Endothelial cell (in vitro differentiated cells): ENCODE measurements at regions not wholly inside any gene's neighbourhood (a gene's known extent, or its start where the extent isn't known, plus 50 kb on each side); places are given as distances from the start of the nearest gene placed in this dataset.

ENCODE experiments used
- DNase-seq: peaks from one replicate; pipeline ENCODE4 v3.0.0; 2021; ENCODE audit warnings: low spot score
- H3K27ac Mint-ChIP-seq: one replicate; pipeline ENCODE4 v1.8.0; 2021; ENCODE audit warnings: mixed read lengths, inconsistent platforms; ENCODE audit not compliant: unreplicated experiment
- H3K27me3 Mint-ChIP-seq: one replicate; pipeline ENCODE4 v1.8.0; 2021; ENCODE audit warnings: mild to moderate bottlenecking, moderate library complexity, mixed read lengths, inconsistent platforms; ENCODE audit not compliant: unreplicated experiment
- H3K36me3 Mint-ChIP-seq: one replicate; pipeline ENCODE4 v1.8.0; 2021; ENCODE audit warnings: mild to moderate bottlenecking, low read depth, mixed read lengths, inconsistent platforms; ENCODE audit not compliant: unreplicated experiment
- H3K4me1 Mint-ChIP-seq: one replicate; pipeline ENCODE4 v1.8.0; 2021; ENCODE audit warnings: mild to moderate bottlenecking, mixed read lengths, inconsistent platforms; ENCODE audit not compliant: unreplicated experiment
- H3K4me3 Mint-ChIP-seq: one replicate; pipeline ENCODE4 v1.8.0; 2021; ENCODE audit warnings: mild to moderate bottlenecking, mixed read lengths, inconsistent platforms; ENCODE audit not compliant: unreplicated experiment
- H3K9me3 Mint-ChIP-seq: one replicate; pipeline ENCODE4 v1.8.0; 2021; ENCODE audit warnings: mixed read lengths, inconsistent platforms; ENCODE audit not compliant: unreplicated experiment
- TF ChIP-seq, protein P1 (sequence below): fragments of 200-600 bp; sonication (generic); IDR thresholded peaks from one replicate; pipeline ENCODE4 v1.5.0; 2021; ENCODE audit warnings: antibody characterized with exemption; ENCODE audit not compliant: unreplicated experiment

GRCh38 chr2:186105016-186105724 is 366.6 kb downstream of the FSIP2 start:
- no peak for DNase-seq
- Mint-ChIP-seq H3K4me3 (no peak overlapping the region), H3K4me1 (peaks cover 10% of the 10 kb centered on the region), H3K27ac (no peak overlapping the region), H3K36me3 (no peaks in the 10 kb centered on the region), H3K9me3 (no peaks in the 10 kb centered on the region), H3K27me3 (no peaks in the 10 kb centered on the region)
- TF ChIP-seq, protein P1, sequence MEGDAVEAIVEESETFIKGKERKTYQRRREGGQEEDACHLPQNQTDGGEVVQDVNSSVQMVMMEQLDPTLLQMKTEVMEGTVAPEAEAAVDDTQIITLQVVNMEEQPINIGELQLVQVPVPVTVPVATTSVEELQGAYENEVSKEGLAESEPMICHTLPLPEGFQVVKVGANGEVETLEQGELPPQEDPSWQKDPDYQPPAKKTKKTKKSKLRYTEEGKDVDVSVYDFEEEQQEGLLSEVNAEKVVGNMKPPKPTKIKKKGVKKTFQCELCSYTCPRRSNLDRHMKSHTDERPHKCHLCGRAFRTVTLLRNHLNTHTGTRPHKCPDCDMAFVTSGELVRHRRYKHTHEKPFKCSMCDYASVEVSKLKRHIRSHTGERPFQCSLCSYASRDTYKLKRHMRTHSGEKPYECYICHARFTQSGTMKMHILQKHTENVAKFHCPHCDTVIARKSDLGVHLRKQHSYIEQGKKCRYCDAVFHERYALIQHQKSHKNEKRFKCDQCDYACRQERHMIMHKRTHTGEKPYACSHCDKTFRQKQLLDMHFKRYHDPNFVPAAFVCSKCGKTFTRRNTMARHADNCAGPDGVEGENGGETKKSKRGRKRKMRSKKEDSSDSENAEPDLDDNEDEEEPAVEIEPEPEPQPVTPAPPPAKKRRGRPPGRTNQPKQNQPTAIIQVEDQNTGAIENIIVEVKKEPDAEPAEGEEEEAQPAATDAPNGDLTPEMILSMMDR: no peak

- Mint-ChIP-seq H3K4me1 (peaks cover 6% of the 10 kb centered on the region), H3K27ac (no peak overlapping the region), H3K4me3 (no peak overlapping the region), H3K27me3 (peaks cover 2% of the 10 kb centered on the region), H3K9me3 (no peaks in the 10 kb centered on the region), H3K36me3 (no peaks in the 10 kb centered on the region)
- no peak for DNase-seq
- TF ChIP-seq, protein P1: no peak
Measured at GRCh38 chr2:186108470-186108869, 369.9 kb downstream of the FSIP2 start.

- no peak overlapping the region for H3K27ac Mint-ChIP-seq
- H3K9me3 Mint-ChIP-seq: no peaks in the 10 kb centered on the region
Measured at GRCh38 chr2:186113284-186113683, 372.8 kb upstream of the ZC3H15 start.

GRCh38 chr2:186125156-186125555 is 360.9 kb upstream of the ZC3H15 start:
- no peak for DNase-seq
- no peak overlapping the region for H3K4me3 Mint-ChIP-seq

More at GRCh38 chr2:186113284-186113683, 372.8 kb upstream of the ZC3H15 start:
- TF ChIP-seq, protein P1: no peak
- H3K36me3 Mint-ChIP-seq: no peaks in the 10 kb centered on the region
- DNase-seq: no peak
- H3K27me3 Mint-ChIP-seq: peaks cover 5% of the 10 kb centered on the region
- H3K4me3 Mint-ChIP-seq: no peak overlapping the region
- no peaks in the 10 kb centered on the region for H3K4me1 Mint-ChIP-seq

DNA sequence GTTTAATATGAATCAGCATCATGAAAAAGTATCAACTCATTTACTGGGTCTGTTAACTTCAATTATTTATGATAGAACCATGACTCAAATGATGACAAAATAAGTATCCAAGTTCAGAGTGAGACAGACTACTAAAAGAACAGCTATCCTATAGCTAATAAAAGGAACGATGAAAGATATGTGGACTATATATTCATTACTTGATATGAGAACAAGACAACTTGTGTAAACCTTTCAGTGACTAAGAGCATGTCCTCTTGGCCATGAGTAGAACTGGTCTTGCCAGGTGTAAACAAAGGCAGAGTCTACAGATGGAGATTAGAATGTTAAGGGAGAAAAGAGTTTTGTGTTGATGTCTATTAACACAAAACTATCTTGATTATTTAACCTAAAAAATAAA is 360.4 kb upstream of the ZC3H15 start:
- Mint-ChIP-seq H3K4me1 (peaks cover 15% of the 10 kb centered on the region), H3K36me3 (no peaks in the 10 kb centered on the region), H3K9me3 (no peaks in the 10 kb centered on the region), H3K27ac (no peak overlapping the region), H3K4me3 (no peak overlapping the region), H3K27me3 (no peaks in the 10 kb centered on the region)
- TF ChIP-seq, protein P1: no peak
- no peak for DNase-seq

More at GRCh38 chr2:186125156-186125555, 360.9 kb upstream of the ZC3H15 start:
- Mint-ChIP-seq H3K27ac (no peak overlapping the region), H3K36me3 (no peaks in the 10 kb centered on the region), H3K9me3 (no peaks in the 10 kb centered on the region), H3K27me3 (no peaks in the 10 kb centered on the region), H3K4me1 (peaks cover 10% of the 10 kb centered on the region)
- TF ChIP-seq, protein P1: no peak
